ENCODE measurements at regions not wholly inside any gene's neighbourhood (a gene's known extent, or its start where the extent isn't known, plus 50 kb on each side); places are given as distances from the start of the nearest gene placed in this dataset.
A peak's percentile ranks its signal among the peaks of the same experiment; 100 is the strongest.

- WGBS, 2 experiments (ENCODE audit: extremely low coverage in 2 of 2, insufficient read length in 1 of 2), result no CpG with 5 or more reads among the region's 7 CpGs
Measured at GRCh38 chr6:19749722-19750121, 87.4 kb upstream of the ID4 start.

More at GRCh38 chr6:19749722-19750121, 87.4 kb upstream of the ID4 start:
- H3K4me3 ChIP-seq (ENCODE audit: insufficient read depth, low read depth, low read length), result no peak overlapping the region
- H3K9me3 ChIP-seq (ENCODE audit: control insufficient read depth, insufficient read depth, low read length), result no peaks in the 10 kb centered on the region
- no peak overlapping the region for H3K56ac ChIP-seq (ENCODE audit: extremely low read depth, insufficient read depth, low read length)
- no peaks in the 10 kb centered on the region for H4K20me1 ChIP-seq (ENCODE audit: insufficient read depth, low read length)
- dilution Hi-C loops (cut with HindIII; ENCODE audit: low sequenced_read_pairs, unreplicated experiment), result no loop called here
- in situ Hi-C loops (cut with MboI; ENCODE audit: low sequenced_read_pairs), result no loop called here
- H3K27ac ChIP-seq (ENCODE audit: insufficient read depth, low read length), result no peak overlapping the region
- no peak overlapping the region for H3K4me2 ChIP-seq (ENCODE audit: low read depth, low read length)
- ChIA-PET CTCF (no interaction called here), POLR2A (ENCODE audit: unreplicated experiment) (no interaction called here)
- no peak overlapping the region for H3K4ac ChIP-seq (ENCODE audit: low read depth, low read length)
- ATAC-seq (ENCODE audit: low read depth) (no peak), DNase-seq (no peak)
- H3K27me3 ChIP-seq (ENCODE audit: control insufficient read depth, insufficient read depth, low read length), result no peaks in the 10 kb centered on the region
- H2AK5ac ChIP-seq (ENCODE audit: low read depth, low read length), result no peak overlapping the region
- no peak overlapping the region for H3K14ac ChIP-seq (replicated peaks; ENCODE audit: low read depth, low read length)
- H4K5ac ChIP-seq (ENCODE audit: low read depth, low read length), result no peak overlapping the region
- no peak overlapping the region for H2AFZ ChIP-seq (replicated peaks; ENCODE audit: low read length, poor library complexity)
- no peaks in the 10 kb centered on the region for H3K9me1 ChIP-seq (ENCODE audit: insufficient read depth, low read length)
- H3K36me3 ChIP-seq (ENCODE audit: control insufficient read depth, insufficient read depth, low read length), result no peaks in the 10 kb centered on the region
- no peak overlapping the region for H2BK20ac ChIP-seq (ENCODE audit: low read depth, low read length)
- H3K79me1 ChIP-seq (ENCODE audit: low read depth in 1 of 2, low read length in 2 of 2), result no peaks in the 10 kb centered on the region
- H3K23ac ChIP-seq (ENCODE audit: low read depth, low read length), result no peak overlapping the region
- TF ChIP-seq MAFK (IDR thresholded peaks at IDR 0.05; ENCODE audit: low read depth, low read length), result no peak
- TF ChIP-seq RAD21 (IDR thresholded peaks at IDR 0.05; ENCODE audit: low read length), result no peak
- no peak for TF ChIP-seq BHLHE40 (IDR thresholded peaks at IDR 0.05; ENCODE audit: low read depth, low read length)
- peak; percentile 77 for TF ChIP-seq CEBPB (IDR thresholded peaks at IDR 0.05; ENCODE audit: low read depth, low read length)
- no peak for TF ChIP-seq CHD1 (IDR thresholded peaks at IDR 0.05; ENCODE audit: low read depth, low read length)
- no peaks in the 10 kb centered on the region for H3K4me1 ChIP-seq (ENCODE audit: control insufficient read depth, insufficient read depth, low read length)
- no peak overlapping the region for H3K18ac ChIP-seq (ENCODE audit: low read depth, low read length)
- intact Hi-C loops (cut with micrococcal nuclease), result no loop called here
- H4K91ac ChIP-seq (ENCODE audit: insufficient read depth, low read depth, low read length), result no peak overlapping the region
- no TSS peak for BruUV-seq (replicated peaks)
- H2BK120ac ChIP-seq (ENCODE audit: low read depth, low read length), result no peak overlapping the region
- H2BK15ac ChIP-seq (ENCODE audit: low read depth, low read length), result no peak overlapping the region
- no peak overlapping the region for H2AK9ac ChIP-seq (replicated peaks; ENCODE audit: low read depth, low read length, poor library complexity)
- no peak overlapping the region for H3K9ac ChIP-seq (ENCODE audit: low read depth, low read length)
- no peak overlapping the region for H4K8ac ChIP-seq (ENCODE audit: low read depth in 2 of 2, low read length in 2 of 2)
- no peak overlapping the region for H2BK5ac ChIP-seq (ENCODE audit: low read depth, low read length, poor library complexity, severe bottlenecking)

All from IMR-90 (cell line).